HUES64 (cell line): ENCODE measurements at regions not wholly inside any gene's neighbourhood (a gene's known extent, or its start where the extent isn't known, plus 50 kb on each side); places are given as distances from the start of the nearest gene placed in this dataset.

Experiments used
- H3K27ac ChIP-seq: 2 replicates; pipeline ENCODE4 v1.7.0; 2013; ENCODE audit warnings: low read depth, low read length, inconsistent platforms
- H3K27me3 ChIP-seq: 2 replicates; pipeline ENCODE4 v1.6.1; 2013; ENCODE audit warnings: mild to moderate bottlenecking, low read length; ENCODE audit not compliant: insufficient read depth
- H3K36me3 ChIP-seq: 2 replicates; pipeline ENCODE4 v1.6.1; 2013; ENCODE audit warnings: mild to moderate bottlenecking, low read length; ENCODE audit not compliant: insufficient read depth
- H3K4me1 ChIP-seq: 2 replicates; pipeline ENCODE4 v1.6.1; 2013; ENCODE audit warnings: mild to moderate bottlenecking, low read length, moderate library complexity; ENCODE audit not compliant: insufficient read depth
- H3K4me3 ChIP-seq: 2 replicates; pipeline ENCODE4 v1.5.1; 2013; ENCODE audit warnings: mild to moderate bottlenecking, low read length, moderate library complexity
- H3K9ac ChIP-seq: 2 replicates; pipeline ENCODE4 v1.6.1; 2013; ENCODE audit warnings: mild to moderate bottlenecking, low read depth, low read length
- H3K9me3 ChIP-seq: 2 replicates; pipeline ENCODE4 v1.6.1; 2013; ENCODE audit warnings: low read depth, low read length; ENCODE audit not compliant: insufficient read depth
- WGBS: fragments of 150-250, 120-280 bp; methylation state at CpG from one replicate; pipeline ENCODE4 v1.1.7; 2013; ENCODE audit warnings: missing lambda C conversion rate; 5-methylcytosine and 5-hydroxymethylcytosine counted together

GRCh38 chr1:184158896-184159681 lies 107.6 kb downstream of the TSEN15 start:
- 79% methylated on average over 7 of the region's 7 CpGs for WGBS
- Histone ChIP-seq H3K36me3 (no peaks in the 10 kb centered on the region), H3K27ac (no peak overlapping the region), H3K4me3 (no peak overlapping the region), H3K9me3 (peaks cover 3% of the 10 kb centered on the region; the same call in 1 of the 2 replicates), H3K27me3 (no peaks in the 10 kb centered on the region), H3K9ac (no peak overlapping the region), H3K4me1 (peaks cover 23% of the 10 kb centered on the region)

DNA sequence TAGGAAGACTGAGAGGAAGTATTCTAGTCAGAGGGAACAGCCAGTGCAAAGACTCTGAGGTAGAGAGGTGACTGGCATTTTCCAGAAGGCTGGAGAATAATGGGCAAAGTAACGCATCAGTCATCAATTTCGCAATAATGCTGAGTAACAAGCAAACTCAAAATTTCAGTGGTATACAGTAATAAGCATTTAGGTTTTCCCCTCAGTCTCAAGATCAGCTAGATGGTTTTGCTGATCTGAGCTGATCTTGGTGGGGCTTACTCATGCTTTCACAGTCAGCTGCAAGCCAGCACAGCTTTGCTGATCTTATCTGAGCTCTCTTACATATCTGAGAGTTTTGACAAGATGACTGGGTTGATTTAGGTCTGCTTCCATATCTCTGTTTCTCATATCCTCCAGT lies 108.7 kb downstream of the TSEN15 start:
- Histone ChIP-seq H3K9ac (no peak overlapping the region), H3K36me3 (no peaks in the 10 kb centered on the region), H3K9me3 (peaks cover 3% of the 10 kb centered on the region; the same call in 1 of the 2 replicates), H3K27ac (no peak overlapping the region), H3K27me3 (no peaks in the 10 kb centered on the region), H3K4me1 (peaks cover 19% of the 10 kb centered on the region), H3K4me3 (no peak overlapping the region)
- 97% methylated on average over 2 of the region's 2 CpGs for WGBS

- Histone ChIP-seq H3K36me3 (no peaks in the 10 kb centered on the region), H3K4me1 (peaks cover 19% of the 10 kb centered on the region), H3K27me3 (no peaks in the 10 kb centered on the region), H3K9me3 (peaks cover 3% of the 10 kb centered on the region; the same call in 1 of the 2 replicates), H3K9ac (no peak overlapping the region), H3K27ac (no peak overlapping the region), H3K4me3 (no peak overlapping the region)
- WGBS: 92% methylated on average over 3 of the region's 3 CpGs
Measured at GRCh38 chr1:184161071-184161698, 109.7 kb downstream of the TSEN15 start.

DNA sequence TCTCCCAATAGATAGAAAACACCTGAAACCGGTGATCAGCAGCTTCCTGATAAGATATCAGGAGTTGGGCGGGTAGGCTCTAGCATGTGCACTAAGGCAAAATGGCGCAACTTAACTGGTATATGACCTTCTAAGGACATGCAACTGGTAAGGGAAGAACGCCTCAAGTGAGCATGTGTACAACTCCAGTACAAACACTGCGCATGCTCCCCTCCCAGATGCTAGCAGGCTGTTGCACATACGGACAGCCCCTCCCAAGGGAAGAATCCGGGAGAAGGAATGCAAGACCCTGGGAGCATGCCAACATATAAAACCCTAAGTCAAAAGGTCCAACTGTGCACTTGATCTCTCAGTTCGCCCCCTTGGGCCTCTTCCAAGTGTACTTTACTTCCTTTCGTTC lies 110.8 kb downstream of the TSEN15 start:
- Histone ChIP-seq H3K4me1 (peaks cover 11% of the 10 kb centered on the region; the same call in 1 of the 2 replicates), H3K36me3 (no peaks in the 10 kb centered on the region), H3K9ac (no peak overlapping the region), H3K27me3 (no peaks in the 10 kb centered on the region), H3K4me3 (no peak overlapping the region), H3K27ac (no peak overlapping the region), H3K9me3 (peaks cover 3% of the 10 kb centered on the region; the same call in 1 of the 2 replicates)
- WGBS: 94% methylated on average over 9 of the region's 9 CpGs

- H3K4me3 ChIP-seq: no peak overlapping the region
- H3K4me1 ChIP-seq: peaks cover 2% of the 10 kb centered on the region; the same call in 1 of the 2 replicates
- no peak overlapping the region for H3K27ac ChIP-seq
- H3K36me3 ChIP-seq: no peaks in the 10 kb centered on the region
- peaks cover 3% of the 10 kb centered on the region; the same call in 1 of the 2 replicates for H3K9me3 ChIP-seq
- H3K27me3 ChIP-seq: no peaks in the 10 kb centered on the region
- H3K9ac ChIP-seq: no peak overlapping the region
- 86% methylated on average over 3 of the region's 3 CpGs for WGBS
Measured at GRCh38 chr1:184163674-184164465, 112.3 kb downstream of the TSEN15 start.

- 98% methylated on average over 1 of the region's 1 CpG for WGBS
- Histone ChIP-seq H3K9me3 (peaks cover 3% of the 10 kb centered on the region; the same call in 1 of the 2 replicates), H3K4me1 (no peaks in the 10 kb centered on the region), H3K36me3 (no peaks in the 10 kb centered on the region), H3K27ac (no peak overlapping the region), H3K9ac (no peak overlapping the region), H3K4me3 (no peak overlapping the region), H3K27me3 (no peaks in the 10 kb centered on the region)
Measured at GRCh38 chr1:184164536-184164935, 113.0 kb downstream of the TSEN15 start.

- WGBS: 92% methylated on average over 3 of the region's 3 CpGs
- no peaks in the 10 kb centered on the region for H3K4me1 ChIP-seq
- H3K36me3 ChIP-seq: no peaks in the 10 kb centered on the region
- no peak overlapping the region for H3K4me3 ChIP-seq
- no peaks in the 10 kb centered on the region for H3K9me3 ChIP-seq
- H3K27ac ChIP-seq: no peak overlapping the region
- H3K9ac ChIP-seq: no peak overlapping the region
- no peaks in the 10 kb centered on the region for H3K27me3 ChIP-seq
Measured at GRCh38 chr1:184166485-184166884, 115.0 kb downstream of the TSEN15 start.

GRCh38 chr1:184167352-184167751 lies 115.8 kb downstream of the TSEN15 start:
- no peaks in the 10 kb centered on the region for H3K36me3 ChIP-seq
- H3K27ac ChIP-seq: no peak overlapping the region
- no peak overlapping the region for H3K4me3 ChIP-seq
- no peaks in the 10 kb centered on the region for H3K4me1 ChIP-seq
- H3K27me3 ChIP-seq: no peaks in the 10 kb centered on the region
- no peak overlapping the region for H3K9ac ChIP-seq
- H3K9me3 ChIP-seq: no peaks in the 10 kb centered on the region
- no CpG with 5 or more reads among the region's 1 CpG for WGBS

- Histone ChIP-seq H3K36me3 (no peaks in the 10 kb centered on the region), H3K9ac (no peak overlapping the region), H3K27me3 (no peaks in the 10 kb centered on the region), H3K9me3 (no peaks in the 10 kb centered on the region), H3K27ac (no peak overlapping the region), H3K4me1 (no peaks in the 10 kb centered on the region), H3K4me3 (no peak overlapping the region)
Measured at GRCh38 chr1:184170719-184171118, 119.2 kb downstream of the TSEN15 start.

- H3K4me3 ChIP-seq: no peak overlapping the region
- H3K9ac ChIP-seq: no peak overlapping the region
- no peak overlapping the region for H3K27ac ChIP-seq
- WGBS: 95% methylated on average over 2 of the region's 2 CpGs
- no peaks in the 10 kb centered on the region for H3K9me3 ChIP-seq
- no peaks in the 10 kb centered on the region for H3K4me1 ChIP-seq
- no peaks in the 10 kb centered on the region for H3K27me3 ChIP-seq
- H3K36me3 ChIP-seq: no peaks in the 10 kb centered on the region
Measured at GRCh38 chr1:184176058-184176457, 124.5 kb downstream of the TSEN15 start.

GRCh38 chr1:184181044-184181443 lies 129.5 kb downstream of the TSEN15 start:
- Histone ChIP-seq H3K27ac (no peak overlapping the region), H3K4me1 (no peaks in the 10 kb centered on the region), H3K36me3 (no peaks in the 10 kb centered on the region), H3K27me3 (no peaks in the 10 kb centered on the region), H3K9ac (no peak overlapping the region), H3K9me3 (no peaks in the 10 kb centered on the region), H3K4me3 (no peak overlapping the region)
- WGBS: 94% methylated on average over 2 of the region's 2 CpGs
